Esophagus muscularis mucosa (tissue), 4 donors: ENCODE measurements at regions not wholly inside any gene's neighbourhood (a gene's known extent, or its start where the extent isn't known, plus 50 kb on each side); places are given as distances from the start of the nearest gene placed in this dataset.

Source experiments
- DNase-seq: peaks from one replicate; pipeline ENCODE4 v3.0.0-alpha.2; 2017; ENCODE audit errors: extremely low spot score
- H3K27ac ChIP-seq, 4 donors: fragments of 200-600 bp; sonication (generic); replicated peaks in 1 of 4; 1 replicate in 3 of 4; 2 replicates in 1 of 4; pipeline ENCODE4 v1.5.1; 2016 to 2019; ENCODE audit warnings: mild to moderate bottlenecking in 1 of 4
- H3K27me3 ChIP-seq, 4 donors: fragments of 200-600 bp; sonication (generic); one replicate each; pipeline versions ENCODE4 v1.5.1 to v1.6.0; 2016 to 2019
- H3K36me3 ChIP-seq, 4 donors: fragments of 200-600 bp; sonication (generic); one replicate each; pipeline ENCODE4 v1.5.1; 2016 to 2019
- H3K4me1 ChIP-seq, 4 donors: fragments of 200-600 bp; sonication (generic); one replicate each; pipeline ENCODE4 v1.5.1; 2016 to 2019
- H3K4me3 ChIP-seq, 4 donors: fragments of 200-600 bp; sonication (generic); 1 replicate in 2 of 4; 2 replicates in 2 of 4; pipeline ENCODE4 v1.5.1; 2016 to 2019; ENCODE audit warnings: mild to moderate bottlenecking in 4 of 4, moderate library complexity in 1 of 4
- H3K9me3 ChIP-seq, 4 donors: fragments of 200-600 bp; sonication (generic); 1 replicate in 3 of 4; 2 replicates in 1 of 4; pipeline ENCODE4 v1.5.1; 2016 to 2019
- EP300 ChIP-seq: sonication (generic); formaldehyde crosslinking; IDR thresholded peaks from one replicate; pipeline ENCODE4 v1.6.1; 2017; ENCODE audit warnings: antibody characterized with exemption
- POLR2A ChIP-seq: fragments of 450-650 bp; IDR thresholded peaks from one replicate; pipeline ENCODE4 v1.6.1; 2017; ENCODE audit warnings: antibody characterized with exemption, moderate library complexity, mild to moderate bottlenecking, low read depth
- POLR2AphosphoS5 ChIP-seq, 2 donors: sonication (generic); formaldehyde crosslinking; IDR thresholded peaks; one replicate each; pipeline ENCODE4 v1.6.1; 2017; ENCODE audit warnings: antibody characterized with exemption in 2 of 2
- WGBS: methylation state at CpG from one replicate; pipeline ENCODE4 v1.1.5; 2018; 5-methylcytosine and 5-hydroxymethylcytosine counted together
- intact Hi-C: fragments of 100-400 bp; cut with DNase I; formaldehyde crosslinking; loops from one replicate; pipeline ENCODE4 v1.15.1; 2023
- TF ChIP-seq, protein P1 (sequence below), 3 experiments: fragments of 200-600 bp in 2 of 3; fragments of 450-650 bp in 1 of 3; sonication (generic) in 2 of 3; IDR thresholded peaks; one replicate each; pipeline ENCODE4 v1.5.1; 2017 to 2019; ENCODE audit warnings: antibody characterized with exemption in 3 of 3, mild to moderate bottlenecking in 2 of 3, moderate library complexity in 1 of 3

DNA sequence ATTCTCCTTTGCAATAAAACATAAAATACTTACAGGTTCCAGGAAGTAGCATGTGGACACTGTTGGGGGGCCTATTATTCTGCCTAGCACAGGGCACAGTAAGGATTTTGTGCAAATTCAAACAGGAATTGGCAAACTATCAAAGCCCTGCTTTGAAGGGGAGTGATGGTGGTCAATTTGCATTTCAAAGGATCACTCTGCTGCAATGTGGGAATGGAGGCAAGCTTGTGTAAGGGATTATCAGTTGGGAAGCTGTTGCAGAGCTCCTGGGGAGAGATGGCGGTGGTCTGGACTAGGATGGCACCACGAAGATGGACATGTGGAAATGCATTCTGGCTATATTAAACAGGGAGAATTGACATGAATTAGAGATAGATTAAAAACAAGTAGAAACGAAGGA, 990.7 kb upstream of the RBFOX1 start:
- H3K27ac ChIP-seq: no peak overlapping the region
- 33% methylated on average over 3 of the region's 3 CpGs for WGBS
- DNase-seq: no peak
- H3K9me3 ChIP-seq: peaks cover 0 to 4% (median 0%) of the 10 kb centered on the region in 4 donors
- intact Hi-C loops: no loop called here
- TF ChIP-seq, protein P1, sequence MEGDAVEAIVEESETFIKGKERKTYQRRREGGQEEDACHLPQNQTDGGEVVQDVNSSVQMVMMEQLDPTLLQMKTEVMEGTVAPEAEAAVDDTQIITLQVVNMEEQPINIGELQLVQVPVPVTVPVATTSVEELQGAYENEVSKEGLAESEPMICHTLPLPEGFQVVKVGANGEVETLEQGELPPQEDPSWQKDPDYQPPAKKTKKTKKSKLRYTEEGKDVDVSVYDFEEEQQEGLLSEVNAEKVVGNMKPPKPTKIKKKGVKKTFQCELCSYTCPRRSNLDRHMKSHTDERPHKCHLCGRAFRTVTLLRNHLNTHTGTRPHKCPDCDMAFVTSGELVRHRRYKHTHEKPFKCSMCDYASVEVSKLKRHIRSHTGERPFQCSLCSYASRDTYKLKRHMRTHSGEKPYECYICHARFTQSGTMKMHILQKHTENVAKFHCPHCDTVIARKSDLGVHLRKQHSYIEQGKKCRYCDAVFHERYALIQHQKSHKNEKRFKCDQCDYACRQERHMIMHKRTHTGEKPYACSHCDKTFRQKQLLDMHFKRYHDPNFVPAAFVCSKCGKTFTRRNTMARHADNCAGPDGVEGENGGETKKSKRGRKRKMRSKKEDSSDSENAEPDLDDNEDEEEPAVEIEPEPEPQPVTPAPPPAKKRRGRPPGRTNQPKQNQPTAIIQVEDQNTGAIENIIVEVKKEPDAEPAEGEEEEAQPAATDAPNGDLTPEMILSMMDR (IDR thresholded peaks at IDR 0.05): no peak
- no peak for TF ChIP-seq POLR2A
- no peak for TF ChIP-seq POLR2AphosphoS5 (IDR thresholded peaks at IDR 0.05)
- TF ChIP-seq EP300: no peak
- H3K4me1 ChIP-seq: no peaks in the 10 kb centered on the region
- H3K36me3 ChIP-seq: no peaks in the 10 kb centered on the region
- no peak overlapping the region for H3K4me3 ChIP-seq
- H3K27me3 ChIP-seq: peaks cover 0 to 2% (median 0%) of the 10 kb centered on the region in 4 donors

DNA sequence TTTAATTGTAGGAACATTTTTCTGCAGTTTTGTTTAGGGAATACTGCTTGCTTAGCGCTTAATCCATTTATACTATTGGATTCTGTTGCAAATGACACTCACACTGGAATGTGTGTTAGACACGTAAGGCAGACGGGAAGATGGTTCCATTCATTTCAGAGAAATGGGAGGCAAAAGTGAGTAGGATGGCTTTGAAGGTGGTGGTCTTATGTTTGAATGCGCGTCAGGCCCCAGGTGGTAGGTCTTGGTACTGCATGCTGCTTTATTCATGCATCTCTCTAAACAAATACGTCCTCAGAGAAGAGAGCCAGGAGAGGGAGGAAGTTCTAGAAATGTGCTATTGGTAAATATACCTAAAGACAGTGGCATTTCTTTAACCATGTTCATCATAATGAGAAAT, 997.6 kb upstream of the RBFOX1 start:
- no peaks in the 10 kb centered on the region for H3K36me3 ChIP-seq
- 72% methylated on average over 6 of the region's 6 CpGs for WGBS
- no peak overlapping the region for H3K4me3 ChIP-seq
- intact Hi-C loops: no loop called here
- no peak for DNase-seq
- TF ChIP-seq EP300 (no peak), POLR2A (no peak), POLR2AphosphoS5 (IDR thresholded peaks at IDR 0.05) (no peak)
- TF ChIP-seq, protein P1 (IDR thresholded peaks at IDR 0.05): peak in 1 of 3 experiments; percentile 33
- no peaks in the 10 kb centered on the region for H3K4me1 ChIP-seq
- H3K9me3 ChIP-seq: no peaks in the 10 kb centered on the region
- H3K27me3 ChIP-seq: no peaks in the 10 kb centered on the region
- no peak overlapping the region for H3K27ac ChIP-seq

DNA sequence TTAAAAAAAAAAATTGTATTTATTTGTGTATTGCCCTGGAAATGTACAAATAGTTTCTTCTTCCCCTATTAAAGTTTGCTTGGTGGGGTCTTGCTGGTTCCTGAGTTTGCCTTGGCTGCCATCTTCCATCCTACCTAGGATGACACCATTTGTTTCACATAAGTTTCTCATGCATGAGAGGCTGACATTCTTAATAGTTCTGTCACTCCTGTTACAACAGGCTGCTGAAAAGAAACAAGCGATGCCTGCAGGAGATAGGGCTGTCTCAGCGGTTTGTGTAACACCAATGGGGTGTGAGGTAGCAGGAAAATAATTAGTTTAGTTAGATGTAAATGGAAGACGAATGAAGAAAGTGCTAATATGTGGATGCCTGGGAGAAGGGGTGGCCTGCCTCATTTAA, 1000.9 kb upstream of the RBFOX1 start:
- DNase-seq: no peak
- intact Hi-C loops: no loop called here
- Histone ChIP-seq H3K4me1 (no peaks in the 10 kb centered on the region), H3K9me3 (no peaks in the 10 kb centered on the region), H3K27me3 (no peaks in the 10 kb centered on the region), H3K27ac (no peak overlapping the region), H3K36me3 (no peaks in the 10 kb centered on the region), H3K4me3 (no peak overlapping the region)
- TF ChIP-seq EP300: no peak
- no peak for TF ChIP-seq POLR2AphosphoS5 (IDR thresholded peaks at IDR 0.05)
- TF ChIP-seq POLR2A: no peak
- TF ChIP-seq, protein P1 (IDR thresholded peaks at IDR 0.05): no peak
- WGBS: 17% methylated on average over 3 of the region's 3 CpGs

DNA sequence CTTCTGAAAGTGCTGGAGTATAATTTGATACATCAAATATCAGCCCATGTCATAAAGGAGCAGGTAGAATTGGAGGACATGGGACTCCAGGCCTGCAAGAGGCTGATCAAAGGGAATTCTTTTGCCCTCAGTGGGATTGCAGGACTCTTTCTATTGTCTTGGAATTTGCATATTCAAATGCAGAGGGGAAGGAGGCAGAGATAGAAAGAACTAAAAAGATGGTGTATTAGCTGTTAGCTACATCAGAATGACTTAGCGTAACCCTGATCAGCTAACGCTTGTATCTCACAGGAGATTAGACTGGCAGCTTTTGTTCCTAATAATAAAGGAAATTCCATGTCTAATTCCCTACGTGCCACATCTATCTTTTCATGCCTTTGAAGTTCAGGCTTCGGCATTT, 1014.7 kb upstream of the RBFOX1 start:
- WGBS: 67% methylated on average over 4 of the region's 4 CpGs
- no peaks in the 10 kb centered on the region for H3K4me1 ChIP-seq
- H3K9me3 ChIP-seq: no peaks in the 10 kb centered on the region
- TF ChIP-seq EP300 (no peak), POLR2AphosphoS5 (IDR thresholded peaks at IDR 0.05) (no peak), POLR2A (no peak)
- TF ChIP-seq, protein P1 (IDR thresholded peaks at IDR 0.05): no peak
- no peaks in the 10 kb centered on the region for H3K27me3 ChIP-seq
- DNase-seq: no peak
- intact Hi-C loops: no loop called here
- H3K27ac ChIP-seq: no peak overlapping the region
- no peak overlapping the region for H3K4me3 ChIP-seq
- no peaks in the 10 kb centered on the region for H3K36me3 ChIP-seq

DNA sequence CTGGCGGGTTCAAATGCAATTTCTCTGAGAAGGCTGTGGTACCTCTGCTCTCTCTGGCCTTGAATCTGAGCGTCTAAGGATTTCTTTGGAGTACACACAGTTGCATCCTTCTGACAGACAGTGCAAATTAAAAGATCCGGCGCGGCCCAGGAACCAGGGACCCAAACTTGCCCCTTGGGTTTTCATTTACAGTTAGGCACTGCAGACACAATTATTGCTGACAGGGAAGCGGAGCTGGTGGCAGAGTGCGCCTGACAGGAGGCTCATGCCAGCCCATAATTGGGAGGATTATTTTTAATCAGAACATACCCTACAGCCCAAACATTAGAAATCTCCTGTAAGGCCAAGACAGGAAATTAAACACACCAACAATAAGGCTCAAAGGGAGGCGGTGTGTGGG, 1023.4 kb upstream of the RBFOX1 start:
- no peak for DNase-seq
- TF ChIP-seq POLR2AphosphoS5 (IDR thresholded peaks at IDR 0.05) (no peak), POLR2A (no peak), EP300 (no peak)
- TF ChIP-seq, protein P1 (IDR thresholded peaks at IDR 0.05): no peak
- Histone ChIP-seq H3K36me3 (no peaks in the 10 kb centered on the region), H3K9me3 (no peaks in the 10 kb centered on the region), H3K27me3 (no peaks in the 10 kb centered on the region), H3K4me3 (no peak overlapping the region), H3K4me1 (no peaks in the 10 kb centered on the region), H3K27ac (no peak overlapping the region)
- intact Hi-C loops: no loop called here
- WGBS: 77% methylated on average over 6 of the region's 8 CpGs
